ENCODE measurements at regions not wholly inside any gene's neighbourhood (a gene's known extent, or its start where the extent isn't known, plus 50 kb on each side); places are given as distances from the start of the nearest gene placed in this dataset.

GRCh38 chr2:40896358-40896757 lies 444.5 kb upstream of the SLC8A1 start:
- Histone ChIP-seq H3K79me2 (ENCODE audit: control insufficient read depth, insufficient read depth, low read length, poor library complexity) (no peaks in the 10 kb centered on the region), H2AK5ac (ENCODE audit: low read length) (no peak overlapping the region), H2AFZ (ENCODE audit: insufficient read depth, low read length, poor library complexity) (no peak overlapping the region), H4K12ac (ENCODE audit: low read depth, low read length) (no peak overlapping the region), H2BK120ac (ENCODE audit: insufficient read depth, low read length, poor library complexity) (no peak overlapping the region), H3K36me3 (ENCODE audit: control insufficient read depth in 1 of 2, insufficient read depth in 2 of 2, low read length in 2 of 2) (no peaks in the 10 kb centered on the region), H4K8ac (ENCODE audit: low read depth, low read length) (no peak overlapping the region), H2BK5ac (ENCODE audit: low read depth, low read length, poor library complexity) (no peak overlapping the region), H3K4me1 (ENCODE audit: control insufficient read depth in 1 of 2, insufficient read depth in 2 of 2, low read length in 2 of 2) (no peaks in the 10 kb centered on the region), H3K79me1 (ENCODE audit: low read length) (no peaks in the 10 kb centered on the region), H3K27ac (ENCODE audit: low read depth, low read length) (no peak overlapping the region), H3K27me3 (ENCODE audit: insufficient read depth, low read length) (no peaks in the 10 kb centered on the region), H3K9ac (ENCODE audit: low read length) (no peak overlapping the region), H3K9me3 (ENCODE audit: insufficient read depth, low read depth, low read length) (no peaks in the 10 kb centered on the region), H3K14ac (ENCODE audit: low read length) (no peak overlapping the region), H3K4ac (ENCODE audit: low read depth, low read length) (no peak overlapping the region), H3K23ac (ENCODE audit: low read length) (no peak overlapping the region), H4K91ac (ENCODE audit: low read depth, low read length) (no peak overlapping the region), H3K4me3 (ENCODE audit: low read depth, low read length) (no peak overlapping the region), H2BK12ac (ENCODE audit: low read length) (no peak overlapping the region), H3K4me2 (ENCODE audit: low read length) (no peak overlapping the region), H3K18ac (ENCODE audit: low read length) (no peak overlapping the region)
- no peak for DNase-seq

GRCh38 chr2:40914666-40915065 lies 462.8 kb upstream of the SLC8A1 start:
- Histone ChIP-seq H2AFZ (ENCODE audit: insufficient read depth, low read length, poor library complexity) (no peak overlapping the region), H2BK5ac (ENCODE audit: low read depth, low read length, poor library complexity) (no peak overlapping the region), H3K27ac (ENCODE audit: low read depth, low read length) (no peak overlapping the region), H3K23ac (ENCODE audit: low read length) (no peak overlapping the region), H3K4me3 (ENCODE audit: low read depth, low read length) (no peak overlapping the region), H2BK12ac (ENCODE audit: low read length) (no peak overlapping the region), H3K79me1 (ENCODE audit: low read length) (no peaks in the 10 kb centered on the region), H4K91ac (ENCODE audit: low read depth, low read length) (no peak overlapping the region), H4K8ac (ENCODE audit: low read depth, low read length) (no peak overlapping the region), H3K14ac (ENCODE audit: low read length) (no peak overlapping the region), H3K4me1 (ENCODE audit: control insufficient read depth in 1 of 2, insufficient read depth in 2 of 2, low read length in 2 of 2) (no peaks in the 10 kb centered on the region), H2BK120ac (ENCODE audit: insufficient read depth, low read length, poor library complexity) (no peak overlapping the region), H2AK5ac (ENCODE audit: low read length) (no peak overlapping the region), H3K18ac (ENCODE audit: low read length) (no peak overlapping the region), H3K79me2 (ENCODE audit: control insufficient read depth, insufficient read depth, low read length, poor library complexity) (no peaks in the 10 kb centered on the region), H3K9me3 (ENCODE audit: insufficient read depth, low read depth, low read length) (no peaks in the 10 kb centered on the region), H3K4me2 (ENCODE audit: low read length) (no peak overlapping the region), H3K9ac (ENCODE audit: low read length) (no peak overlapping the region), H3K36me3 (ENCODE audit: control insufficient read depth in 1 of 2, insufficient read depth in 2 of 2, low read length in 2 of 2) (no peaks in the 10 kb centered on the region), H4K12ac (ENCODE audit: low read depth, low read length) (no peak overlapping the region), H3K27me3 (ENCODE audit: insufficient read depth, low read length) (no peaks in the 10 kb centered on the region), H3K4ac (ENCODE audit: low read depth, low read length) (no peak overlapping the region)
- DNase-seq: no peak

- Histone ChIP-seq H3K79me1 (ENCODE audit: low read length) (no peaks in the 10 kb centered on the region), H3K9me3 (ENCODE audit: insufficient read depth, low read depth, low read length) (no peaks in the 10 kb centered on the region), H3K9ac (ENCODE audit: low read length) (no peak overlapping the region), H3K14ac (ENCODE audit: low read length) (no peak overlapping the region), H3K36me3 (ENCODE audit: control insufficient read depth in 1 of 2, insufficient read depth in 2 of 2, low read length in 2 of 2) (no peaks in the 10 kb centered on the region), H4K8ac (ENCODE audit: low read depth, low read length) (no peak overlapping the region), H2AK5ac (ENCODE audit: low read length) (no peak overlapping the region), H3K27me3 (ENCODE audit: insufficient read depth, low read length) (no peaks in the 10 kb centered on the region), H2BK120ac (ENCODE audit: insufficient read depth, low read length, poor library complexity) (no peak overlapping the region), H3K4me3 (ENCODE audit: low read depth, low read length) (no peak overlapping the region), H2AFZ (ENCODE audit: insufficient read depth, low read length, poor library complexity) (no peak overlapping the region), H3K4me2 (ENCODE audit: low read length) (no peak overlapping the region), H2BK12ac (ENCODE audit: low read length) (no peak overlapping the region), H4K91ac (ENCODE audit: low read depth, low read length) (no peak overlapping the region), H3K4ac (ENCODE audit: low read depth, low read length) (no peak overlapping the region), H3K23ac (ENCODE audit: low read length) (no peak overlapping the region), H4K12ac (ENCODE audit: low read depth, low read length) (no peak overlapping the region), H3K27ac (ENCODE audit: low read depth, low read length) (no peak overlapping the region), H3K18ac (ENCODE audit: low read length) (no peak overlapping the region), H2BK5ac (ENCODE audit: low read depth, low read length, poor library complexity) (no peak overlapping the region), H3K79me2 (ENCODE audit: control insufficient read depth, insufficient read depth, low read length, poor library complexity) (no peaks in the 10 kb centered on the region), H3K4me1 (ENCODE audit: control insufficient read depth in 1 of 2, insufficient read depth in 2 of 2, low read length in 2 of 2) (no peaks in the 10 kb centered on the region)
- DNase-seq: no peak
These were observed 463.8 kb upstream of the SLC8A1 start for GRCh38 chr2:40915651-40916050.

- Histone ChIP-seq H3K79me1 (ENCODE audit: low read length) (no peaks in the 10 kb centered on the region), H3K4ac (ENCODE audit: low read depth, low read length) (no peak overlapping the region), H3K4me2 (ENCODE audit: low read length) (no peak overlapping the region), H2BK5ac (ENCODE audit: low read depth, low read length, poor library complexity) (no peak overlapping the region), H3K27ac (ENCODE audit: low read depth, low read length) (no peak overlapping the region), H2AFZ (ENCODE audit: insufficient read depth, low read length, poor library complexity) (no peak overlapping the region), H3K4me3 (ENCODE audit: low read depth, low read length) (no peak overlapping the region), H3K27me3 (ENCODE audit: insufficient read depth, low read length) (no peaks in the 10 kb centered on the region), H3K79me2 (ENCODE audit: control insufficient read depth, insufficient read depth, low read length, poor library complexity) (no peaks in the 10 kb centered on the region), H2AK5ac (ENCODE audit: low read length) (no peak overlapping the region), H3K23ac (ENCODE audit: low read length) (no peak overlapping the region), H3K36me3 (ENCODE audit: control insufficient read depth in 1 of 2, insufficient read depth in 2 of 2, low read length in 2 of 2) (no peaks in the 10 kb centered on the region), H4K12ac (ENCODE audit: low read depth, low read length) (no peak overlapping the region), H2BK120ac (ENCODE audit: insufficient read depth, low read length, poor library complexity) (no peak overlapping the region), H3K14ac (ENCODE audit: low read length) (no peak overlapping the region), H3K9ac (ENCODE audit: low read length) (no peak overlapping the region), H4K91ac (ENCODE audit: low read depth, low read length) (no peak overlapping the region), H3K18ac (ENCODE audit: low read length) (no peak overlapping the region), H2BK12ac (ENCODE audit: low read length) (no peak overlapping the region), H3K9me3 (ENCODE audit: insufficient read depth, low read depth, low read length) (no peaks in the 10 kb centered on the region), H3K4me1 (ENCODE audit: control insufficient read depth in 1 of 2, insufficient read depth in 2 of 2, low read length in 2 of 2) (no peaks in the 10 kb centered on the region), H4K8ac (ENCODE audit: low read depth, low read length) (no peak overlapping the region)
- WGBS (ENCODE audit: extremely low coverage, insufficient coverage, insufficient read length): no CpG with 5 or more reads among the region's 2 CpGs
- DNase-seq: no peak
These were observed 483.5 kb upstream of the SLC8A1 start for GRCh38 chr2:40935349-40935748.

GRCh38 chr2:40937284-40937683 lies 485.4 kb upstream of the SLC8A1 start:
- no peak for DNase-seq
- H3K79me1 ChIP-seq (ENCODE audit: low read length): no peaks in the 10 kb centered on the region
- no peak overlapping the region for H2BK120ac ChIP-seq (ENCODE audit: insufficient read depth, low read length, poor library complexity)
- H3K4me1 ChIP-seq (ENCODE audit: control insufficient read depth in 1 of 2, insufficient read depth in 2 of 2, low read length in 2 of 2): no peaks in the 10 kb centered on the region
- no peaks in the 10 kb centered on the region for H3K27me3 ChIP-seq (ENCODE audit: insufficient read depth, low read length)
- H2AFZ ChIP-seq (ENCODE audit: insufficient read depth, low read length, poor library complexity): no peak overlapping the region
- H3K9ac ChIP-seq (ENCODE audit: low read length): no peak overlapping the region
- no peak overlapping the region for H3K4ac ChIP-seq (ENCODE audit: low read depth, low read length)
- no peaks in the 10 kb centered on the region for H3K36me3 ChIP-seq (ENCODE audit: control insufficient read depth in 1 of 2, insufficient read depth in 2 of 2, low read length in 2 of 2)
- H4K12ac ChIP-seq (ENCODE audit: low read depth, low read length): no peak overlapping the region
- H2BK12ac ChIP-seq (ENCODE audit: low read length): no peak overlapping the region
- H4K8ac ChIP-seq (ENCODE audit: low read depth, low read length): no peak overlapping the region
- H3K27ac ChIP-seq (ENCODE audit: low read depth, low read length): no peak overlapping the region
- no peak overlapping the region for H3K14ac ChIP-seq (ENCODE audit: low read length)
- WGBS (ENCODE audit: extremely low coverage, insufficient coverage, insufficient read length): no CpG with 5 or more reads among the region's 3 CpGs
- no peak overlapping the region for H2AK5ac ChIP-seq (ENCODE audit: low read length)
- H3K23ac ChIP-seq (ENCODE audit: low read length): no peak overlapping the region
- no peak overlapping the region for H4K91ac ChIP-seq (ENCODE audit: low read depth, low read length)
- no peaks in the 10 kb centered on the region for H3K79me2 ChIP-seq (ENCODE audit: control insufficient read depth, insufficient read depth, low read length, poor library complexity)
- H3K9me3 ChIP-seq (ENCODE audit: insufficient read depth, low read depth, low read length): no peaks in the 10 kb centered on the region
- H3K4me2 ChIP-seq (ENCODE audit: low read length): no peak overlapping the region
- H2BK5ac ChIP-seq (ENCODE audit: low read depth, low read length, poor library complexity): no peak overlapping the region
- H3K18ac ChIP-seq (ENCODE audit: low read length): no peak overlapping the region
- no peak overlapping the region for H3K4me3 ChIP-seq (ENCODE audit: low read depth, low read length)

All from trophoblast cell (in vitro differentiated cells and primary cell).